ENCODE measurements at regions not wholly inside any gene's neighbourhood (a gene's known extent, or its start where the extent isn't known, plus 50 kb on each side); places are given as distances from the start of the nearest gene placed in this dataset.

DNA sequence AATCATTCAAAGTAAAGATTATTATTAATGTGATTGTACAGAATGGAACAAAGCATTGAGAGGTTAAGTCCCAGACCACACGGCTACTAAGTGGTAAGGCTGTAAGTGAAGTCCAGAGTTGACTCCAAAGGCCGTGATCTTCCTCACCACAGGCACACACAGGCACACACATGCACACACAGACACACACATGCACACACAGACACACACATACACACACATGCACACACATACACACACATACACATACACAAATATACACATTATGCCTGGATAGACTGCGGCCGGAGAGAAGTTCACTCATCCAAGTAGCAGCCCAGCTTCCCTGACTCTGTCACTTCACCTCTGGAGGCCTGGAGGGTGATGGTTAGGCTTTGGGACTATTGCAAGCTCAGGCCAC is 121.9 kb downstream of the HLX start:
- TF ChIP-seq GATA2 (IDR thresholded peaks at IDR 0.05; ENCODE audit: low read depth, low read length) (no peak), GATA3 (IDR thresholded peaks at IDR 0.05; ENCODE audit: low read depth, low read length) (no peak)

All from SH-SY5Y (cell line).